SU-DHL-6 (cell line): ENCODE measurements at regions not wholly inside any gene's neighbourhood (a gene's known extent, or its start where the extent isn't known, plus 50 kb on each side); places are given as distances from the start of the nearest gene placed in this dataset.

Experiments used
- H2AFZ ChIP-seq: fragments of 200-600 bp; sonication (generic); 2 replicates; pipeline ENCODE4 v1.6.1; 2014; ENCODE audit warnings: low read depth, mild to moderate bottlenecking, moderate library complexity, mixed read lengths, antibody characterized with exemption, low read length; ENCODE audit not compliant: severe bottlenecking
- H3F3A ChIP-seq: fragments of 200-600 bp; shearing (Covaris generic); 2 replicates; pipeline ENCODE4 v1.6.0; 2016; ENCODE audit warnings: antibody characterized with exemption, mild to moderate bottlenecking; ENCODE audit not compliant: insufficient read depth
- H3K27ac ChIP-seq: fragments of 200-600 bp; sonication (generic); 2 replicates; pipeline ENCODE4 v1.5.1; 2016; ENCODE audit warnings: low read depth, mild to moderate bottlenecking, low read length, moderate library complexity, mixed read lengths
- H3K27me3 ChIP-seq: fragments of 200-600 bp; sonication (generic), shearing (Covaris generic); 2 replicates; pipeline ENCODE4 v1.6.0; 2014; ENCODE audit warnings: mild to moderate bottlenecking, low read length
- H3K36me3 ChIP-seq: fragments of 200-600 bp; sonication (generic); 2 replicates; pipeline ENCODE4 v1.6.1; 2014; ENCODE audit warnings: mild to moderate bottlenecking, low read length, mixed read lengths
- H3K4me2 ChIP-seq: fragments of 300-600, 200-600 bp; shearing (Covaris generic), sonication (generic); 2 replicates; pipeline ENCODE4 v1.6.0; 2014; ENCODE audit warnings: low read length, low read depth, mild to moderate bottlenecking; ENCODE audit not compliant: poor library complexity, severe bottlenecking
- H3K4me3 ChIP-seq: fragments of 200-600 bp; sonication (generic); 2 replicates; pipeline ENCODE4 v1.5.1; 2014; ENCODE audit warnings: antibody characterized with exemption, low read length, mild to moderate bottlenecking, mixed read lengths; ENCODE audit not compliant: insufficient read depth, poor library complexity, severe bottlenecking
- H3K79me2 ChIP-seq: fragments of 200-600 bp; sonication (generic); 2 replicates; pipeline ENCODE4 v1.6.1; 2014; ENCODE audit warnings: mild to moderate bottlenecking, low read length, moderate library complexity; ENCODE audit not compliant: insufficient read depth
- H3K9ac ChIP-seq: fragments of 200-600 bp; sonication (generic); 2 replicates; pipeline ENCODE4 v1.7.0; 2014; ENCODE audit warnings: mild to moderate bottlenecking, low read length
- H3K9me2 ChIP-seq: fragments of 200-600 bp; sonication (generic); replicated peaks from 2 replicates; pipeline ENCODE4 v1.6.1; 2014; ENCODE audit warnings: low read length; ENCODE audit not compliant: insufficient read depth
- H3K9me3 ChIP-seq: fragments of 200-600 bp; sonication (generic); 2 replicates; pipeline ENCODE4 v1.6.1; 2014; ENCODE audit warnings: low read length, mixed read lengths; ENCODE audit not compliant: insufficient read depth
- H4K20me1 ChIP-seq: fragments of 200-600 bp; sonication (generic); 2 replicates; pipeline ENCODE4 v1.6.1; 2014; ENCODE audit warnings: low read depth, mild to moderate bottlenecking, antibody characterized with exemption, low read length, moderate library complexity, mixed read lengths
- EZH2phosphoT487 ChIP-seq: fragments of 200-600 bp; sonication (generic), shearing (Covaris generic); conservative IDR thresholded peaks from 2 replicates; pipeline ENCODE4 v1.6.1; 2018; ENCODE audit warnings: mild to moderate bottlenecking, antibody characterized with exemption, low read length, moderate library complexity, mixed read lengths
- TF ChIP-seq, protein P1 (sequence below): fragments of 200-600 bp; sonication (generic); IDR thresholded peaks from one replicate; pipeline ENCODE4 v1.5.1; 2017; ENCODE audit warnings: antibody characterized with exemption, mild to moderate bottlenecking, low read length, moderate library complexity; ENCODE audit not compliant: insufficient read depth, poor library complexity, severe bottlenecking

DNA sequence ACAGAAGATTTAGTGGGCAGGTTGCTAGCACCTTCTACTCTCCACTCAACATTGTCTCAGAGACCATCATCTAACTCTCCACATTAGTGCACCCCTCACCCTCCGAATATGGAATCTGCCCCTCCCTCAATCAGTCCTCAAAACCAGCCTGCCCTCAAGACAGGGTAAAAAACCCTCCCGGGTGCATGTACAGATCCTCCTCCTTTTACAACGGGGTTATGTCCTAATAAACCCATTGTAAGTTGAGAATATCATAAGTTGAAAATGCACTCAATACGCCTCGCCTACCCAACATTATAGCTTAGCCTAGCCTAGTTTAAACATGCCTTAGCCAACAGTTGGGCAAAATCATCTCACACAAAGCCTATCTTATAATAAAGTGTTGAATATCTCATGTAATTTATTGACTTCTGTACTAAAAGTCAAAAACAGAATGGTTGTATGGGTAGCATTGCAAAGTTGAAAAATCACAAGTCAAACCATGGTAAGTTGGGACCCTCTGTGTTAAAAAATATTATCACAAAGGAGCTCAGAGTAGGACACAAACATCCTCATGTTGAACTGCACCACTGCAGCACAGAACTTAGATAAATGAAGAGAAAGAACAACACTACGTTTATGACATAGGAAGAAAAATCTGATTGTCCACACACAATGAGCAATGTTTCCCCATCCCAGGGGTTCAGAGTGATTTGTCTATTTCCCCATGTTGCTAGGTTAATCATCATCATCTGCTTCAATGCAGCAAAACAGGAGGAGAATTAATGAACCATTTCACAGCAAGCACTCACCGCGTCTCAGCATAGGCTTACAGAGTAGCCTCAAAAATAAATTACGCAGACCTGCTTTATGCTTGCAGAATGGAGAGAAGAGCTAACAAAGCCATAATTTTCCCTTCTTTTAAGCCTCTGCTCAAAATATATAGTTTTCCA lies 184.1 kb upstream of the ARL4C start:
- Histone ChIP-seq H3K9me2 (no peaks in the 10 kb centered on the region), H4K20me1 (no peaks in the 10 kb centered on the region), H3K4me3 (no peak overlapping the region), H3K27ac (no peak overlapping the region), H3K9ac (no peak overlapping the region), H3K36me3 (no peaks in the 10 kb centered on the region), H3K4me2 (no peak overlapping the region), H2AFZ (no peak overlapping the region), H3F3A (no peaks in the 10 kb centered on the region), H3K9me3 (no peaks in the 10 kb centered on the region), H3K79me2 (no peaks in the 10 kb centered on the region), H3K27me3 (no peaks in the 10 kb centered on the region)
- TF ChIP-seq, protein P1, sequence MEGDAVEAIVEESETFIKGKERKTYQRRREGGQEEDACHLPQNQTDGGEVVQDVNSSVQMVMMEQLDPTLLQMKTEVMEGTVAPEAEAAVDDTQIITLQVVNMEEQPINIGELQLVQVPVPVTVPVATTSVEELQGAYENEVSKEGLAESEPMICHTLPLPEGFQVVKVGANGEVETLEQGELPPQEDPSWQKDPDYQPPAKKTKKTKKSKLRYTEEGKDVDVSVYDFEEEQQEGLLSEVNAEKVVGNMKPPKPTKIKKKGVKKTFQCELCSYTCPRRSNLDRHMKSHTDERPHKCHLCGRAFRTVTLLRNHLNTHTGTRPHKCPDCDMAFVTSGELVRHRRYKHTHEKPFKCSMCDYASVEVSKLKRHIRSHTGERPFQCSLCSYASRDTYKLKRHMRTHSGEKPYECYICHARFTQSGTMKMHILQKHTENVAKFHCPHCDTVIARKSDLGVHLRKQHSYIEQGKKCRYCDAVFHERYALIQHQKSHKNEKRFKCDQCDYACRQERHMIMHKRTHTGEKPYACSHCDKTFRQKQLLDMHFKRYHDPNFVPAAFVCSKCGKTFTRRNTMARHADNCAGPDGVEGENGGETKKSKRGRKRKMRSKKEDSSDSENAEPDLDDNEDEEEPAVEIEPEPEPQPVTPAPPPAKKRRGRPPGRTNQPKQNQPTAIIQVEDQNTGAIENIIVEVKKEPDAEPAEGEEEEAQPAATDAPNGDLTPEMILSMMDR = no peak
- no peak for TF ChIP-seq EZH2phosphoT487

DNA sequence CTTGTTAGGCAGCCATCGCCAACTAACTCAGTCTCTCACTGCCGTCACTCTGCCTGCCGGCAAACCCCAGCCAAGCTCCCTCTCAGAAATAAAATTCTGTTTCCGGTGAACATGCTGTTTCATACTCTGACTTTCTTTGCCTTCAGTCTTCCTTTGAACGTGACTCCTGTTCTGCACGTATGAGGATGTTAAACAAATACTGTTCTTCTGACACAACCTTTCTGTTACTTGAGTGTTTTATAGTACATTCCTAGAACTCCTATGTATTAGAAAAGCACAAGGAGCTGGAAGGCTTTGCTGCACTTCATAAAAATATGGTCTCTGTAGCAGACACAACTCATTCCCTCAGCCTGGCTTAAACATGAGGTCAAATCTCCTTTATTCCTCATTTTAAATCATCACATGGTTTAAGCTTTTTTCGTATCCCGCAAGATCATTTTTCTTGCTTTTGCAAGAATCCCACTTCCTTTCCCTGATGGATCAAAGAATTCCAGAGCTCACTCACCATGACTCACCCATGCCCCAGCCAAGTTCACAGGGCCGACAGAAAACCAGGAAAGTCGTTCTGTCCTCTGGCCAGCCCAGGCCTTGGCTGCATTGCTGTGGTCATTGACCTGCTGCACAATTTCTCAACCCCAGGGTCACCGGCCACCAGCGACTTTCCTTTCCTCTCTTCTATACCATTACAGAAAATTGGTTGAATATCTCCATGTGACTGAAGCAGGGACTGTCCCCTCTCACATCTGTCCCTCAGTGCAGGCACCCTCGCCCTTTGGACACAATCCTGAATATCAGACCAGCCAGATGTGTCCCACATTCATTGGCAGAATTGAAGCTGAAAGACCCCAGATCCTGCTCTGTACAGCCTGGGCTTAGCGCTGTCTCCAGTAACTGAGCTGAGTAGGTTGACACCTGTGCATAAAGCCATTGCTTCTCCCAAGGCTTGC lies 183.1 kb upstream of the ARL4C start:
- Histone ChIP-seq H3K9me3 (no peaks in the 10 kb centered on the region), H3K4me2 (no peak overlapping the region), H3K4me3 (no peak overlapping the region), H3K27me3 (no peaks in the 10 kb centered on the region), H3K79me2 (no peaks in the 10 kb centered on the region), H2AFZ (no peak overlapping the region), H3K9ac (no peak overlapping the region), H3K27ac (no peak overlapping the region), H3K36me3 (no peaks in the 10 kb centered on the region), H4K20me1 (no peaks in the 10 kb centered on the region), H3K9me2 (no peaks in the 10 kb centered on the region), H3F3A (no peaks in the 10 kb centered on the region)
- TF ChIP-seq, protein P1 = no peak

DNA sequence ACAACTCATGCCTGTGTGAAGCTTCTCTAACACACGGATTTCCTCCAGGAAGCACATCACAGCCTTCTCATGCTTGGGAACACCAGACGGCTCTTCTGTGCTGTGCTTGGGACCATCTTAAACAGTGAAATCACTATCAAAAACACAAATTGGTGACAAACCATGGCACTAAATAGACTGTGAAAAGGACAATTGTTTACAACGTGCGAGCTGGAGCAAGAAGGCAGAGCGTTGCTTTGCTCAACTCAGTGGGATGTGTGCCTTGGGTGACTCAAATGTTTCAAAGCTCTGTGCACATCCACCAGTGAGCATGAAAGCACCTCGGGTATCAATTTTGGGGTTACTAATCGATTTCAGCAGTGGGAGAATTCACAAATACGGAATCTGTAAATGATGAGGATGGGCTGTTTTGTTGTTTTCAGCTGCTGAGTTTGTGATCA lies 182.4 kb upstream of the ARL4C start:
- no peaks in the 10 kb centered on the region for H3K79me2 ChIP-seq
- no peaks in the 10 kb centered on the region for H3K36me3 ChIP-seq
- no peaks in the 10 kb centered on the region for H3K9me2 ChIP-seq
- H2AFZ ChIP-seq = no peak overlapping the region
- no peak overlapping the region for H3K27ac ChIP-seq
- H3K9me3 ChIP-seq = no peaks in the 10 kb centered on the region
- H3F3A ChIP-seq = no peaks in the 10 kb centered on the region
- H3K27me3 ChIP-seq = no peaks in the 10 kb centered on the region
- H3K9ac ChIP-seq = no peak overlapping the region
- no peak overlapping the region for H3K4me2 ChIP-seq
- no peak overlapping the region for H3K4me3 ChIP-seq
- TF ChIP-seq, protein P1 = no peak
- no peak for TF ChIP-seq EZH2phosphoT487
- H4K20me1 ChIP-seq = no peaks in the 10 kb centered on the region
